Occipital lobe (tissue), 2 donors: ENCODE measurements at regions not wholly inside any gene's neighbourhood (a gene's known extent, or its start where the extent isn't known, plus 50 kb on each side); places are given as distances from the start of the nearest gene placed in this dataset. TPM values are rescaled to one million over a fixed set of nuclear protein-coding genes. Genes with fewer than 3 reads are reported as not detected.

ENCODE experiments used
- DNase-seq: peaks from one replicate; lab custom pipeline; 2025; lab: John Stamatoyannopoulos, UW
- small RNA-seq: library from RNA; depleted of rRNA; stranded (forward); fragments of <200 nt; gene quantifications from one replicate; pipeline ENCODE3, GENCODE V24; 2014

GRCh38 chr3:35544976-35545375 is 94.3 kb upstream of the ARPP21 start:
- no peak for DNase-seq

GRCh38 chr3:35549690-35550089 is 89.6 kb upstream of the ARPP21 start:
- DNase-seq = no peak

- DNase-seq = no peak
These were observed 77.2 kb upstream of the ARPP21 start for GRCh38 chr3:35562141-35562540.

- DNase-seq = no peak
These were observed 74.3 kb upstream of the ARPP21 start for GRCh38 chr3:35565048-35565447.

Small RNAs in the stretch of these regions (small RNA-seq; reads per million reads assigned to genes)
- not detected for gene RNU6-243P
